PC-9 (cell line): ENCODE measurements at regions not wholly inside any gene's neighbourhood (a gene's known extent, or its start where the extent isn't known, plus 50 kb on each side); places are given as distances from the start of the nearest gene placed in this dataset.

ENCODE experiments used
- BruUV-seq: library from RNA; stranded (reverse); fragments of 400-500 nt; replicated peaks from 2 replicates; lab custom pipeline; 2021; lab: Mats Ljungman, UMichigan
- CTCF ChIA-PET: fragments of 300-600 bp; sonication (Branson Sonifier 250); formaldehyde crosslinking; loops from one replicate; lab custom pipeline; 2022; ENCODE audit warnings: antibody characterized with exemption; lab: Charles Lee
- POLR2A ChIA-PET: fragments of 300-600 bp; sonication (Branson Sonifier 250); formaldehyde crosslinking; loops from one replicate; lab custom pipeline; 2022; ENCODE audit warnings: antibody characterized with exemption; ENCODE audit not compliant: unreplicated experiment; lab: Charles Lee
- DNase-seq, 2 experiments: peaks; one replicate each; pipeline versions ENCODE4 v3.0.0 to v3.0.0-alpha.2; 2015 to 2022; ENCODE audit warnings: mixed read lengths in 1 of 2
- H2AFZ ChIP-seq: fragments of 200-600 bp; sonication (generic); 2 replicates; pipeline ENCODE4 v1.8.1; 2017; ENCODE audit warnings: antibody characterized with exemption
- H3F3A ChIP-seq: fragments of 200-600 bp; sonication (generic); 2 replicates; pipeline ENCODE4 v1.8.1; 2017; ENCODE audit warnings: antibody characterized with exemption, mild to moderate bottlenecking, low read depth; ENCODE audit not compliant: insufficient read depth
- H3K27ac ChIP-seq: fragments of 200-600 bp; sonication (generic); 2 replicates; pipeline ENCODE4 v1.6.1; 2016; ENCODE audit warnings: mixed run types
- H3K27me3 ChIP-seq: fragments of 200-600 bp; sonication (generic); 2 replicates; pipeline ENCODE4 v1.6.1; 2016; ENCODE audit warnings: low read depth, mixed run types; ENCODE audit not compliant: insufficient read depth
- H3K36me3 ChIP-seq: fragments of 200-600 bp; sonication (generic); 2 replicates; pipeline ENCODE4 v1.6.1; 2016; ENCODE audit warnings: low read depth, mixed run types
- H3K4me1 ChIP-seq: fragments of 200-600 bp; sonication (generic); replicated peaks from 2 replicates; pipeline ENCODE4 v1.6.1; 2016; ENCODE audit warnings: mixed run types; ENCODE audit not compliant: insufficient read depth
- H3K4me2 ChIP-seq: fragments of 200-600 bp; sonication (generic); 2 replicates; pipeline ENCODE4 v1.6.1; 2017; ENCODE audit warnings: mixed run types
- H3K4me3 ChIP-seq: fragments of 200-600 bp; sonication (generic); 2 replicates; pipeline ENCODE4 v1.6.1; 2016; ENCODE audit warnings: mixed run types
- H3K79me2 ChIP-seq: fragments of 200-600 bp; sonication (generic); 2 replicates; pipeline ENCODE4 v1.6.1; 2017; ENCODE audit warnings: low read depth, mixed run types
- H3K9me2 ChIP-seq: fragments of 200-600 bp; sonication (generic); 2 replicates; pipeline ENCODE4 v1.8.1; 2017; ENCODE audit warnings: mild to moderate bottlenecking; ENCODE audit not compliant: insufficient read depth
- H3K9me3 ChIP-seq: fragments of 200-600 bp; sonication (generic); 2 replicates; pipeline ENCODE4 v1.8.1; 2016; ENCODE audit warnings: low read depth; ENCODE audit not compliant: insufficient read depth
- H4K20me1 ChIP-seq: fragments of 200-600 bp; sonication (generic); 2 replicates; pipeline ENCODE4 v1.8.1; 2017; ENCODE audit not compliant: insufficient read depth
- EZH2 ChIP-seq: fragments of 200-600 bp; sonication (generic); IDR thresholded peaks from 2 replicates; pipeline ENCODE4 v1.8.0; 2017; ENCODE audit warnings: antibody characterized with exemption, low read depth
- intact Hi-C: fragments of 100-400 bp; cut with micrococcal nuclease; formaldehyde crosslinking; loops from one replicate; pipeline ENCODE4 v1.10.0; 2022; ENCODE audit not compliant: unreplicated experiment
- TF ChIP-seq, protein P1 (sequence below): fragments of 200-600 bp; sonication (generic); conservative IDR thresholded peaks from 2 replicates; pipeline ENCODE4 v1.6.1; 2017; ENCODE audit warnings: mixed run types, antibody characterized with exemption, mild to moderate bottlenecking, moderate library complexity

DNA sequence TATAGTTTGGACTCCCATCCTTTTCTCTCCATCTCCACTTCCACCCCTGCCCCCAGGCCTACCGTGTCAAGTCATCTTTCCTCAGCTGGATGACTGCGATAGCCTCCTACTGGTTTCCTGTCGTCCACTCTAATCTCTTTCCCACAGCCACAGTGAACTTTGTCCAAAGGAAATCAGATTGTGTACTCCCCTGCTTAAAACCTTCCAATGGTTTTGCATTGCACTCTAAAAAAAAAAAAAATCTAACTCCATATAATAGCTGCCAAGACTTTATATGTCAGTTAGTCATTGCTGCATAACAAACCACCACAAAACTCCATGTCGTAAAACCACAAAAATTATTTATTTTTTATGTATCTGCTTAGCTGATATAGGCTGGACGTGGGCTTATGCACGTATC is 160.2 kb upstream of the CCDC68 start:
- TF ChIP-seq, protein P1, sequence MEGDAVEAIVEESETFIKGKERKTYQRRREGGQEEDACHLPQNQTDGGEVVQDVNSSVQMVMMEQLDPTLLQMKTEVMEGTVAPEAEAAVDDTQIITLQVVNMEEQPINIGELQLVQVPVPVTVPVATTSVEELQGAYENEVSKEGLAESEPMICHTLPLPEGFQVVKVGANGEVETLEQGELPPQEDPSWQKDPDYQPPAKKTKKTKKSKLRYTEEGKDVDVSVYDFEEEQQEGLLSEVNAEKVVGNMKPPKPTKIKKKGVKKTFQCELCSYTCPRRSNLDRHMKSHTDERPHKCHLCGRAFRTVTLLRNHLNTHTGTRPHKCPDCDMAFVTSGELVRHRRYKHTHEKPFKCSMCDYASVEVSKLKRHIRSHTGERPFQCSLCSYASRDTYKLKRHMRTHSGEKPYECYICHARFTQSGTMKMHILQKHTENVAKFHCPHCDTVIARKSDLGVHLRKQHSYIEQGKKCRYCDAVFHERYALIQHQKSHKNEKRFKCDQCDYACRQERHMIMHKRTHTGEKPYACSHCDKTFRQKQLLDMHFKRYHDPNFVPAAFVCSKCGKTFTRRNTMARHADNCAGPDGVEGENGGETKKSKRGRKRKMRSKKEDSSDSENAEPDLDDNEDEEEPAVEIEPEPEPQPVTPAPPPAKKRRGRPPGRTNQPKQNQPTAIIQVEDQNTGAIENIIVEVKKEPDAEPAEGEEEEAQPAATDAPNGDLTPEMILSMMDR, result no peak
- no peak for TF ChIP-seq EZH2
- POLR2A ChIA-PET, result no interaction called here

DNA sequence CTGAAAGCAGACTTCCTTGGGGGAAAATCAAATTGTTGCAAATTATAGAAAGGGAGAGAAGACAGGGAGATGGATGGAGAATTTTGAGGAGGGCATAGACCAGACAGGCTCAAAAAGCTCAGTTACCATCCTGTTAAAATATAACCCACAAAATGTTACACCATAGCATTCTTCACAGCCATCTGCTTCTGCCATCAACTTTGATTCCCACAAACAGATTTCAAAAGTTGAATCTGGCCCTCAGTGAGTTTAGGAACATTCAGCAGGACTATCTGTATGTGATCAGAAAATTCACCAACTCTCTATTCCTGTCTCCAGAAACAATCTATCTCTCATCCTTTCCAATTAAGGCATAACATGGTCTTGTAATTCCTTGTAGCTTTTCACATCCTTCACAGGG is 159.8 kb upstream of the CCDC68 start:
- TF ChIP-seq, protein P1, result no peak
- no peak for TF ChIP-seq EZH2
- intact Hi-C loops, result no loop called here
- no peak overlapping the region for H3K4me3 ChIP-seq
- H3F3A ChIP-seq, result no peaks in the 10 kb centered on the region
- BruUV-seq, result no TSS peak
- no peak for DNase-seq
- H3K27ac ChIP-seq, result no peak overlapping the region
- ChIA-PET POLR2A (interaction anchor here (0.5 kb wide), 1 partner anchor 945 kb away, joined by 6 read pairs; no protein-coding TSS in a partner anchor), CTCF (no interaction called here)
- H4K20me1 ChIP-seq, result no peaks in the 10 kb centered on the region
- no peaks in the 10 kb centered on the region for H3K4me1 ChIP-seq
- H2AFZ ChIP-seq, result no peak overlapping the region
- H3K36me3 ChIP-seq, result no peaks in the 10 kb centered on the region
- H3K4me2 ChIP-seq, result no peak overlapping the region
- no peaks in the 10 kb centered on the region for H3K79me2 ChIP-seq
- H3K27me3 ChIP-seq, result no peaks in the 10 kb centered on the region
- no peaks in the 10 kb centered on the region for H3K9me2 ChIP-seq
- no peaks in the 10 kb centered on the region; the same call in 1 of the 2 replicates for H3K9me3 ChIP-seq

More for the DNA sequence above, 160.2 kb upstream of the CCDC68 start:
- Histone ChIP-seq H3K4me2 (no peak overlapping the region), H3K27me3 (no peaks in the 10 kb centered on the region), H3K27ac (no peak overlapping the region), H3K9me2 (no peaks in the 10 kb centered on the region), H3K4me1 (no peaks in the 10 kb centered on the region), H3K9me3 (no peaks in the 10 kb centered on the region; the same call in 1 of the 2 replicates), H3F3A (no peaks in the 10 kb centered on the region), H4K20me1 (no peaks in the 10 kb centered on the region), H3K4me3 (no peak overlapping the region), H3K36me3 (no peaks in the 10 kb centered on the region), H3K79me2 (no peaks in the 10 kb centered on the region), H2AFZ (no peak overlapping the region)
- BruUV-seq, result no TSS peak
- intact Hi-C loops, result no loop called here
- DNase-seq, result no peak
- CTCF ChIA-PET, result no interaction called here

DNA sequence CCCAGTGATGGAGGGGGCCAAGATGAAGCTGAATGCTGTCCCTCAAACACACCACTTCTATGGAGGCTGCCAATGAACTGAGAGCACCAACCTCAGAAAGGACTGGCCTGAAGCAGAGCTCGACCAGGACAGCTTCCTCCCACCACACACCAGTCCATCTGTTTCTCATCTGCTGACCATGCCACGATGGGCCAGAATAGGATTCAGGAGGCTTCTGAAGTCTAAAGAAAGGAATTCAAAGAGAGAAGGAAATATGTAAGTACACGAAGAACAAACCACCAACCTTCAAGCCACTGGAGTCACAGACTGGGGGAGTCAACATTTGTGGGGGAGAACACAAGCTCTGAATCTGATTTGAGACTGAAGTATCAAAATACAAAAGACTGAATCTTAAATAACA is 157.6 kb upstream of the CCDC68 start:
- H3K27me3 ChIP-seq, result no peaks in the 10 kb centered on the region

More for the DNA sequence above, 157.6 kb upstream of the CCDC68 start:
- Histone ChIP-seq H3F3A (no peaks in the 10 kb centered on the region), H2AFZ (0 out of 2 replicates have a peak overlapping the region, but pooled peaks have one; percentile 27), H4K20me1 (no peaks in the 10 kb centered on the region), H3K4me1 (no peaks in the 10 kb centered on the region), H3K4me3 (no peak overlapping the region), H3K9me3 (no peaks in the 10 kb centered on the region; the same call in 1 of the 2 replicates), H3K9me2 (no peaks in the 10 kb centered on the region), H3K27ac (no peak overlapping the region), H3K79me2 (no peaks in the 10 kb centered on the region), H3K36me3 (no peaks in the 10 kb centered on the region), H3K4me2 (no peak overlapping the region)
- DNase-seq, result no peak
- POLR2A ChIA-PET, result no interaction called here
- CTCF ChIA-PET, result no interaction called here
- TF ChIP-seq, protein P1, result no peak
- TF ChIP-seq EZH2, result no peak
- intact Hi-C loops, result no loop called here
- no TSS peak for BruUV-seq
